MCF 10A (cell line): ENCODE measurements at regions not wholly inside any gene's neighbourhood (a gene's known extent, or its start where the extent isn't known, plus 50 kb on each side); places are given as distances from the start of the nearest gene placed in this dataset.

ENCODE experiments used
- BruUV-seq: library from RNA; stranded (reverse); fragments of 400-500 nt; replicated peaks from 2 replicates; lab custom pipeline; 2021; lab: Mats Ljungman, UMichigan
- CTCF ChIA-PET: fragments of 300-600 bp; sonication (Branson Sonifier 250); formaldehyde crosslinking; extraction: SDS; loops from one replicate; lab custom pipeline; 2021; ENCODE audit warnings: antibody characterized with exemption, inconsistent platforms; lab: Yijun Ruan, JAX
- POLR2A ChIA-PET: fragments of 300-600, 350-650 bp; sonication (Branson Sonifier 250); formaldehyde crosslinking; extraction: SDS; loops from one replicate; lab custom pipeline; 2020; ENCODE audit warnings: antibody characterized with exemption, inconsistent platforms; lab: Yijun Ruan, JAX
- DNase-seq: peaks from one replicate; pipeline ENCODE4 v3.0.0-alpha.2; 2018; ENCODE audit not compliant: unreplicated experiment
- H3K27ac Mint-ChIP-seq: one replicate; pipeline ENCODE4 v1.8.0; 2022; ENCODE audit warnings: mild to moderate bottlenecking, low read depth, mixed read lengths; ENCODE audit not compliant: unreplicated experiment
- H3K27me3 Mint-ChIP-seq: one replicate; pipeline ENCODE4 v1.8.0; 2022; ENCODE audit warnings: mixed read lengths; ENCODE audit not compliant: insufficient read depth, unreplicated experiment
- H3K36me3 Mint-ChIP-seq: one replicate; pipeline ENCODE4 v1.8.0; 2022; ENCODE audit warnings: mild to moderate bottlenecking, moderate library complexity, mixed read lengths; ENCODE audit not compliant: insufficient read depth, unreplicated experiment
- H3K4me1 Mint-ChIP-seq: one replicate; pipeline ENCODE4 v1.8.0; 2022; ENCODE audit warnings: mixed read lengths; ENCODE audit not compliant: insufficient read depth, unreplicated experiment
- H3K4me3 Mint-ChIP-seq: one replicate; pipeline ENCODE4 v1.8.0; 2022; ENCODE audit warnings: mild to moderate bottlenecking, moderate library complexity, mixed read lengths; ENCODE audit not compliant: unreplicated experiment
- H3K9me3 Mint-ChIP-seq: one replicate; pipeline ENCODE4 v1.8.0; 2022; ENCODE audit warnings: mixed read lengths; ENCODE audit not compliant: unreplicated experiment
- CTCF ChIP-seq: fragments of 200-600 bp; IDR thresholded peaks from one replicate; pipeline ENCODE4 v1.8.0; 2022; ENCODE audit warnings: antibody characterized with exemption, mild to moderate bottlenecking; ENCODE audit not compliant: unreplicated experiment
- intact Hi-C: fragments of 100-400 bp; cut with micrococcal nuclease; formaldehyde crosslinking; loops from 2 replicates; pipeline ENCODE4 v1.14.1; 2022

GRCh38 chr4:100882661-100883060, 364.8 kb upstream of the EMCN start:
- ChIA-PET POLR2A (interaction anchor here (1.2 kb wide), 1 partner anchor 131 kb away, joined by 4 read pairs; no protein-coding TSS in a partner anchor), CTCF (no interaction called here)
- no TSS peak for BruUV-seq
- Mint-ChIP-seq H3K9me3 (peaks cover 20% of the 10 kb centered on the region), H3K27me3 (no peaks in the 10 kb centered on the region), H3K27ac (no peak overlapping the region), H3K36me3 (no peaks in the 10 kb centered on the region), H3K4me1 (no peaks in the 10 kb centered on the region), H3K4me3 (no peak overlapping the region)
- intact Hi-C loops, result no loop called here
- no peak for DNase-seq
- TF ChIP-seq CTCF, result no peak

GRCh38 chr4:100881283-100881682, 363.5 kb upstream of the EMCN start:
- Mint-ChIP-seq H3K4me1 (no peaks in the 10 kb centered on the region), H3K27ac (no peak overlapping the region), H3K4me3 (no peak overlapping the region), H3K36me3 (no peaks in the 10 kb centered on the region), H3K27me3 (no peaks in the 10 kb centered on the region), H3K9me3 (peaks cover 6% of the 10 kb centered on the region)
- ChIA-PET POLR2A (interaction anchor here (0.8 to 1.0 kb wide), 2 partner anchors 16 to 1472 kb away, joined by 3 read pairs; no protein-coding TSS in a partner anchor), CTCF (interaction anchor here (0.6 kb wide), 2 partner anchors 13 to 1399 kb away, joined by 3 read pairs; no protein-coding TSS in a partner anchor)
- no peak for DNase-seq
- intact Hi-C loops, result no loop called here
- no TSS peak for BruUV-seq
- TF ChIP-seq CTCF, result no peak

- intact Hi-C loops, result no loop called here
- Mint-ChIP-seq H3K4me3 (no peak overlapping the region), H3K4me1 (no peaks in the 10 kb centered on the region), H3K27me3 (no peaks in the 10 kb centered on the region), H3K36me3 (no peaks in the 10 kb centered on the region), H3K9me3 (no peaks in the 10 kb centered on the region), H3K27ac (no peak overlapping the region)
- no peak for TF ChIP-seq CTCF
- ChIA-PET CTCF (no interaction called here), POLR2A (interaction anchor here (0.6 to 1.8 kb wide), 3 partner anchors 8 to 39 kb away, joined by 3 to 5 read pairs (median 3); no protein-coding TSS in a partner anchor)
- DNase-seq, result no peak
- no TSS peak for BruUV-seq
These were observed 362.2 kb upstream of the EMCN start for GRCh38 chr4:100880011-100880410.

GRCh38 chr4:100879471-100879870, 361.6 kb upstream of the EMCN start:
- H3K27me3 Mint-ChIP-seq, result no peaks in the 10 kb centered on the region
- no peak overlapping the region for H3K27ac Mint-ChIP-seq
- no peaks in the 10 kb centered on the region for H3K36me3 Mint-ChIP-seq
- H3K4me1 Mint-ChIP-seq, result no peaks in the 10 kb centered on the region
- no peaks in the 10 kb centered on the region for H3K9me3 Mint-ChIP-seq
- CTCF ChIA-PET, result no interaction called here
- no TSS peak for BruUV-seq
- intact Hi-C loops, result no loop called here
- POLR2A ChIA-PET, result interaction anchor here (1.2 to 1.8 kb wide), 2 partner anchors 8 to 9 kb away, joined by 3 to 5 read pairs; no protein-coding TSS in a partner anchor
- TF ChIP-seq CTCF, result no peak
- H3K4me3 Mint-ChIP-seq, result no peak overlapping the region
- no peak for DNase-seq
